Endothelial cell of umbilical vein (primary cell): ENCODE measurements at regions not wholly inside any gene's neighbourhood (a gene's known extent, or its start where the extent isn't known, plus 50 kb on each side); places are given as distances from the start of the nearest gene placed in this dataset.

Experiments used
- CTCF ChIP-seq, 2 donors: IDR thresholded peaks; 1 replicate in 1 of 2; 2 replicates in 1 of 2; pipeline ENCODE4 v1.5.1; 2011; ENCODE audit warnings: low read length in 2 of 2, mild to moderate bottlenecking in 2 of 2, moderate library complexity in 2 of 2, control low read depth in 1 of 2, inconsistent platforms in 1 of 2, low read depth in 1 of 2; ENCODE audit not compliant: insufficient read depth in 1 of 2; ENCODE audit errors: extremely low read depth in 1 of 2
- EZH2 ChIP-seq: IDR thresholded peaks from 2 replicates; pipeline ENCODE4 v1.6.1; 2012; ENCODE audit warnings: borderline replicate concordance, low read depth, mild to moderate bottlenecking, moderate library complexity, low read length, inconsistent platforms; ENCODE audit not compliant: severe bottlenecking
- POLR2A ChIP-seq: IDR thresholded peaks from 2 replicates; pipeline ENCODE4 v1.6.1; 2012; ENCODE audit warnings: low read depth, mild to moderate bottlenecking, control low read depth, low read length
- POLR2AphosphoS5 ChIP-seq: IDR thresholded peaks from 2 replicates; pipeline ENCODE4 v1.6.1; 2012; ENCODE audit warnings: low read depth, mild to moderate bottlenecking, control low read depth, low read length, moderate library complexity; ENCODE audit not compliant: insufficient read depth

GRCh38 chr2:144989579-144990270 lies 469.8 kb upstream of the ZEB2 start:
- TF ChIP-seq CTCF (IDR thresholded peaks at IDR 0.05; ENCODE audit: extremely low read depth in 1 of 2, insufficient read depth in 1 of 2, low read depth in 1 of 2, low read length in 2 of 2) (no peak), EZH2 (no peak), POLR2A (no peak), POLR2AphosphoS5 (no peak)
